ENCODE measurements at regions not wholly inside any gene's neighbourhood (a gene's known extent, or its start where the extent isn't known, plus 50 kb on each side); places are given as distances from the start of the nearest gene placed in this dataset.
A peak's percentile ranks its signal among the peaks of the same experiment; 100 is the strongest.
"Not testable (repeated sequence)": the region's sequence is repeated elsewhere in the genome, so short reads cannot be mapped to it uniquely, and the experiment has no call there.

DNA sequence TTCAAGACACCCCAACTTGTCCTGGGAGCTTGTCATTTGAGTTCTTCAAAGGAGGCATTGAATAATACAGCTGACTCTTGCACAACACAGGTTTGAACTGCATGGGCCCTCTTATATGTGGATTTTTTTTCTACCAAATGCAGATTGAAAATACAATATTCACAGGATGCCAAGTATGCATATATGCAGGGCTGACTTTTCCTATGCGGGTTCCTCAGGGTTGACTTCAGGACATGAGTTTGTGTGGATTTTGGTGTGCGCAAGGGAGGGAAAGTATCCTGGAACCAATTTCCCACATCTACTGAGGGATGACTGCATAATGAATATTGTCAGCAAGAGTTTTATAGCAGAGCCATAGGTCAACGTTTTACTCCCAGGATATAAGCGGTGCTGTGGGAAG, 70.0 kb upstream of the RALY start:
- no peak for TF ChIP-seq CTCF (IDR thresholded peaks at IDR 0.05; ENCODE audit: low read depth, low read length)
- DNase-seq (ENCODE audit: low read depth, low spot score): no peak
- no peak overlapping the region for H3K4me3 ChIP-seq (ENCODE audit: low read depth, low read length)
- in situ Hi-C loops (cut with HindIII; ENCODE audit: low sequenced_read_pairs): no loop called here

DNA sequence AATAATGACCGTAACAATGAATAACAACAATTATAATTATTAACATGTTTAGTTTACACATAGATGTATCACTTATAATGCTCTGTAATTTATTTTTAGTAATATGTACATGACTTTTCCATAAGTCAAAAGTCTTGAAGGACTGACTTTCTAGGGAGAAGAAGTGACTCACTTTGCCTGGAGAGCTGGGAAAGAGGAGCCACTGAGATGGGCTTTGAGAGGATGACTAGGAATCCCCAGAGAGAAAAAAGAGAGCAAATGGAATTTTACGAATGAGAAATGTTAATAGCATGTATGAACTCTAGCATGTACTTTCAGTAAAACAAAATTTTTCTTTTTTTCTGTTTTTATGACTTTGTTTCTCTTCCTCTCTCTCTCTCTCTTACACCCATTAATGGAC, 67.8 kb upstream of the RALY start:
- in situ Hi-C loops (cut with HindIII; ENCODE audit: low sequenced_read_pairs): no loop called here
- peak; percentile 16 for DNase-seq (ENCODE audit: low read depth, low spot score)
- no peak for TF ChIP-seq CTCF (IDR thresholded peaks at IDR 0.05; ENCODE audit: low read depth, low read length)
- no peak overlapping the region for H3K4me3 ChIP-seq (ENCODE audit: low read depth, low read length)

GRCh38 chr20:33926425-33926824, 67.3 kb upstream of the RALY start:
- DNase-seq (ENCODE audit: low read depth, low spot score): no peak
- in situ Hi-C loops (cut with HindIII; ENCODE audit: low sequenced_read_pairs): no loop called here
- TF ChIP-seq CTCF (IDR thresholded peaks at IDR 0.05; ENCODE audit: low read depth, low read length): no peak
- H3K4me3 ChIP-seq (ENCODE audit: low read depth, low read length): no peak overlapping the region

DNA sequence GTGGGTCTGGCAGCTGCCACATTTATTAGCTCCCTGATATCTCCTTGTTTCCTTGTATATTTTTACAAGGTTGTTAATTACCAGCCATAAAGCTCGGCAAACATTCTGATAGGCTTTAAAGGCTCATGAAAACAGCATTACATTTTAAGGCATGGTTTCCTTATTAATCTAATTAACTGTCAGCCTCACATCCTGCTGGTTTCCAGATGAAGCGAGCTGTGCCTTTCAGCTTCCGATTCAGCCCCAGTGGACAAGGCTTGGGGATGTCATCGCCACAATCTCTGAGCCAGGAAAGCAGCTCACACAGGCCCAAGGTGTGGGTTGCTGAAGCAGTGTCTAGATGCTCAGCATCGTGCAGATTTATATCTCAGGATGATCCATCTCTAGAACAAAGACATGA, 66.0 kb upstream of the RALY start:
- DNase-seq (ENCODE audit: low read depth, low spot score): no peak
- TF ChIP-seq CTCF (IDR thresholded peaks at IDR 0.05; ENCODE audit: low read depth, low read length): no peak
- H3K4me3 ChIP-seq (ENCODE audit: low read depth, low read length): no peak overlapping the region
- in situ Hi-C loops (cut with HindIII; ENCODE audit: low sequenced_read_pairs): no loop called here

DNA sequence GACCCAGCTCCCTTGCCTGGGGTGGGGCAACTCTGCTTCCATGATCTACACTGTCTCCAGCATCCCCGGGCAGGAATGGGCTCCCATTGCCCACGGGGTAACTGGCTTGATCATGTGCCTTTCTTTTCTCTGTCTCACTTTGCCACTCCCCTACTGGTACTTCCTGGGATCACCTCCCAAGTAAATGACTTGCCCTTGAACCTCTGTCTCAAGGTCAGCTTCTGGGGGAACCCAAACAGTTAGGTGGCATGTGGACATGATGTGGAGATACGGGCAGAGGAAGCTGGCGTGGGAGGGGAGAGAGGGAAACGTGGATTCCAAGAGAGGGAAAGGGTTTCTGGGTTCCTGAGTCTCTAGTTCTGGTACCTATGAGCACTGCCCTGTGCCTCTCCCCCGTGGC, 63.8 kb upstream of the RALY start:
- in situ Hi-C loops (cut with HindIII; ENCODE audit: low sequenced_read_pairs): no loop called here
- DNase-seq (ENCODE audit: low read depth, low spot score): no peak
- TF ChIP-seq CTCF (IDR thresholded peaks at IDR 0.05; ENCODE audit: low read depth, low read length): no peak
- H3K4me3 ChIP-seq (ENCODE audit: low read depth, low read length): no peak overlapping the region

- peak; percentile 27 for DNase-seq (ENCODE audit: low read depth, low spot score)
- in situ Hi-C loops (cut with HindIII; ENCODE audit: low sequenced_read_pairs): no loop called here
- peak; percentile 45 for TF ChIP-seq CTCF (IDR thresholded peaks at IDR 0.05; ENCODE audit: low read depth, low read length)
- no peak overlapping the region for H3K4me3 ChIP-seq (ENCODE audit: low read depth, low read length)
Observed at GRCh38 chr20:33933469-33933909, 60.2 kb upstream of the RALY start.

- TF ChIP-seq CTCF (IDR thresholded peaks at IDR 0.05; ENCODE audit: low read depth, low read length): no peak
- DNase-seq (ENCODE audit: low read depth, low spot score): no peak
- in situ Hi-C loops (cut with HindIII; ENCODE audit: low sequenced_read_pairs): no loop called here
- no peak overlapping the region for H3K4me3 ChIP-seq (ENCODE audit: low read depth, low read length)
Observed at GRCh38 chr20:33936656-33937055, 57.1 kb upstream of the RALY start.

GRCh38 chr20:33939031-33939430, 54.7 kb upstream of the RALY start:
- in situ Hi-C loops (cut with HindIII; ENCODE audit: low sequenced_read_pairs); H3K4me3 ChIP-seq (ENCODE audit: low read depth, low read length); DNase-seq (ENCODE audit: low read depth, low spot score): not testable (repeated sequence)

Measured in astrocyte of the spinal cord (primary cell).